ENCODE measurements at regions not wholly inside any gene's neighbourhood (a gene's known extent, or its start where the extent isn't known, plus 50 kb on each side); places are given as distances from the start of the nearest gene placed in this dataset.
"Not testable (repeated sequence)": the region's sequence is repeated elsewhere in the genome, so short reads cannot be mapped to it uniquely, and the experiment has no call there.

DNA sequence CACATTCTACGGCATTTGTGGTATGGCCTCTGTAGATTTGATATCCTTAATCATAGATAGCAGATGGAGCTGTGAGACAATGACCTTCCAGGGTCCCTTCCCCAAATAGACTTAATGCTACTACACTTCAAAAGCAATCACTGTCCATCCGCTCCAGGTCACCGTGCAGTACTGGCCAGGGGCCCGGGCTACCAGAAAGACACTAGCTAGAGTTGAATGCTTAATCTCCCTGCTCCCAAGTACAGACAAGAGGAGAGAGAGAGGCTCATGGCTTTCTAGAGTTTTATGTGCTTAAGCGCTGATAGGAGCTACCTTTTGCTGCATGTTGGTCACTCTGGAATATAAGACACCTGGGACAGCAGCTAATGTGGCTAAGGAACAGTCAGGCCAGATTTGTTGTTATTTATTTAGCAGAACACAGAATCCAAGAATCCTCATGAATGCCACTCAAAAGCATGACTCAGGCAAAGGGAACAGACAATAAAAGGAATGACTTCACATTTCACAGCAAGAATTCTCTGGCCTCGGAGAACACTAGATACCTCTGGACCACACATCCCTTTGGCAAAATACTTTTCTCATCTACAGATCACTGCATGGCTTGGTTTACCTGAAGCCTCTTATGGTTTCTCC is 165.0 kb downstream of the LACC1 start:
- Mint-ChIP-seq H3K36me3 (ENCODE audit: insufficient read depth) (no peaks in the 10 kb centered on the region), H3K9me3 (no peaks in the 10 kb centered on the region), H3K4me3 (no peak overlapping the region), H3K27me3 (peaks cover 45 to 50% of the 10 kb centered on the region in 2 donors), H3K27ac (no peak overlapping the region), H3K4me1 (ENCODE audit: low read depth in 2 of 2) (no peaks in the 10 kb centered on the region)
- ATAC-seq (replicated peaks), result no peak
- DNase-seq, result no peak

DNA sequence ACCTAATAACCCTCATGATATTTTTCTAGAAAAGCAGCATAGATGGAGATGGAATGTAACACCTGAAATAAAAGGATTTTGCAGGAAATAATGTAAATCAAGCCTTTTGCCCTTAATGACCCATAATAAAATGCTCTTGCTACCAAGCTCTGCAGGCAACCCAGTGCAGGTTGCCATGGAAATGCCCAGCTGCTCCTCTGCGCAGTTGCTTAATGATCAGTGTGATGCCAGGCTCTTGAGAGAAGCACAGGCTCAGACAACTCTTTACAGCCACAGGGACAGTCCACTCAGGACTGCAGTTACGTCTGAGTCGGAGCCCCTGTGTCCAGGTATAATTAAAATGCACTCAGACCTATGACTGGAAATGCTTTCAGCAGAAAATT is 165.5 kb downstream of the LACC1 start:
- H3K27ac Mint-ChIP-seq, result no peak overlapping the region

GRCh38 chr13:44046428-44046827 is 166.7 kb downstream of the LACC1 start:
- Mint-ChIP-seq H3K9me3 (no peaks in the 10 kb centered on the region), H3K36me3 (ENCODE audit: insufficient read depth) (no peaks in the 10 kb centered on the region), H3K27me3 (peaks cover 45% of the 10 kb centered on the region in 2 donors), H3K4me1 (ENCODE audit: low read depth in 2 of 2) (no peaks in the 10 kb centered on the region), H3K4me3 (no peak overlapping the region), H3K27ac (no peak overlapping the region)
- ATAC-seq (replicated peaks) (no peak), DNase-seq (no peak)

More for the DNA sequence above, 165.5 kb downstream of the LACC1 start:
- no peak for ATAC-seq (replicated peaks)
- no peaks in the 10 kb centered on the region for H3K4me1 Mint-ChIP-seq (ENCODE audit: low read depth in 2 of 2)
- DNase-seq, result no peak
- H3K36me3 Mint-ChIP-seq (ENCODE audit: insufficient read depth), result no peaks in the 10 kb centered on the region
- no peaks in the 10 kb centered on the region for H3K9me3 Mint-ChIP-seq
- H3K4me3 Mint-ChIP-seq, result no peak overlapping the region
- H3K27me3 Mint-ChIP-seq, result peaks cover 45 to 50% of the 10 kb centered on the region in 2 donors

- H3K4me3 Mint-ChIP-seq, result no peak overlapping the region
- no peak overlapping the region for H3K27ac Mint-ChIP-seq
- ATAC-seq (replicated peaks), result no peak
- no peaks in the 10 kb centered on the region for H3K36me3 Mint-ChIP-seq (ENCODE audit: insufficient read depth)
- no peaks in the 10 kb centered on the region for H3K9me3 Mint-ChIP-seq
- DNase-seq, result no peak
- H3K27me3 Mint-ChIP-seq, result peaks cover 55 to 58% of the 10 kb centered on the region in 2 donors
- no peaks in the 10 kb centered on the region for H3K4me1 Mint-ChIP-seq (ENCODE audit: low read depth in 2 of 2)
These were observed 168.6 kb downstream of the LACC1 start for GRCh38 chr13:44048326-44048725.

DNA sequence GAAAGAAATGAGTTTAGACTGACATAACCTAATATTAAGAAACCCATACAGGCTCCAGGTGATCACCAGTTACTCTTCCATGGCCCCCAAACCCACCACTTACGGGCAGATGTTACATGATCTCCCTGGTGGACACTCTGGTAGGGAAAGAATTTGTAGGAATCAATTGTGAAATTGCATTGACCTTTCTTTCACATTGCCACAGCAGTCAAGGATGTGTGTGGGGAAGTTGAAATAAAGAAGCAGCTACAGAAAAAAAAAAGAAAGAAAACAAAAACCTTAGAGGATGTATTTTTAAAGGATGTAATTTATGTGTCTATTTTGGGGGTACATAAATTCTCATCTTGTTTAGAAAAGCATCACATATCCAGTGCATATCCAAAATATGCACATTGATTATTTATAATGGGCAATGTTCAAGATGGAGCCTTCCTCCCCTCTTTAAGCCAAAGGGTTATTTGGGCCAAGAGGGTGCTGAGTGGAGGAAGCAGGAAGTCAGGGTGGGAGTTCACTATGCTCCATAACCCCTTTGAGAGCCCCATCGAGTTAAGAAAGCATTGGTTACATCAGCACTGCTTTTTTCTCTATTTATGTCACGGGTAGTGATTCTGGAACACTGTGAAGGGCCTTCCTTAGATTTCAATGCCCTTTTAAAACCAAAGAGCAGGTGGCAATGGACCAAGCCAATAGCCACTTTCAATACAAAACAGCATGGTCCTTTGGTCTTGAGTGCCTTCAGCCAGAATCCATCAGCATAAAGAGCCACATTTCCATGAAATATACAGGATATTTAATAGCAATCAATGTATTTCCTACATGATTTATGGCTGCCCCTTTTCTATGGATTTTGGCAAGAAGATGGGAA is 169.6 kb downstream of the LACC1 start:
- H3K4me1 Mint-ChIP-seq (ENCODE audit: low read depth in 2 of 2), result no peaks in the 10 kb centered on the region
- peaks cover 64 to 68% of the 10 kb centered on the region in 2 donors for H3K27me3 Mint-ChIP-seq
- no peak overlapping the region for H3K27ac Mint-ChIP-seq
- H3K4me3 Mint-ChIP-seq, result no peak overlapping the region
- H3K36me3 Mint-ChIP-seq (ENCODE audit: insufficient read depth), result no peaks in the 10 kb centered on the region
- ATAC-seq (replicated peaks) (no peak), DNase-seq (no peak)
- H3K9me3 Mint-ChIP-seq, result no peaks in the 10 kb centered on the region

DNA sequence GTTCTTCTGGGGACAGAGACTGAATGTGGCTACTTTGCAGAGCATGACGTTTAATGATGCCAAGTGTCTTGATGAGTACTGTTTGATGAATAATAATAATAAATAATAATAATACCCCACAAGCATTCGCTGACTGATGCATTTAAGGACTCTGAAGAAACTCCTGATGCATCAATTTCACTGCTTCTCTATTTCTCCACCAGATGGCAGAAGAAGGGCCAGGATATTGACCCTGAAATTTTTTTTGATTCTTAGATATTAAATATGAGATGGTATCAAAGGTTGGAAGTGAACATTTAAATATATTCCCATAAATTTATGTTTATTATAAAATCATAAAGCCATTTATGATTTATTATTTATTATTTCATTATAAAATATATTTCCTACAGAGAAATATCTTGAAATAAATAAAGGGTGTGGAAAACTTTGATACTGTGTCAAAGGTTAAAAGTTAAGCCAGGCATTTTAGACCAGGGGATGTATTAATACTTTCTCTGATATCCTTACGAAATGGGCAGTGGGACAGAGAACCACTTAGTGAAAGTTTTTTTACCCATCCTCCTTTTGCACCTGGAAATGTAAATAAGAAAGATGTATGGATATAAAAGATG is 170.9 kb downstream of the LACC1 start:
- DNase-seq (peak; percentile 3 to 6 (median 5)), ATAC-seq (replicated peaks) (no peak)
- peaks cover 70 to 75% of the 10 kb centered on the region in 2 donors for H3K27me3 Mint-ChIP-seq
- H3K27ac Mint-ChIP-seq, result no peak overlapping the region
- H3K4me1 Mint-ChIP-seq (ENCODE audit: low read depth in 2 of 2), result peaks cover 3 to 5% of the 10 kb centered on the region in 2 donors
- H3K4me3 Mint-ChIP-seq, result no peak overlapping the region
- H3K9me3 Mint-ChIP-seq, result no peaks in the 10 kb centered on the region
- no peaks in the 10 kb centered on the region for H3K36me3 Mint-ChIP-seq (ENCODE audit: insufficient read depth)

GRCh38 chr13:44051405-44051804 is 171.7 kb downstream of the LACC1 start:
- ATAC-seq (replicated peaks) (no peak), DNase-seq (no peak)
- peaks cover 66 to 73% of the 10 kb centered on the region in 2 donors for H3K27me3 Mint-ChIP-seq
- H3K4me1 Mint-ChIP-seq (ENCODE audit: low read depth in 2 of 2), result peaks cover 3 to 9% of the 10 kb centered on the region in 2 donors
- H3K27ac Mint-ChIP-seq, result no peak overlapping the region
- no peaks in the 10 kb centered on the region for H3K9me3 Mint-ChIP-seq
- H3K4me3 Mint-ChIP-seq, result no peak overlapping the region
- no peaks in the 10 kb centered on the region for H3K36me3 Mint-ChIP-seq (ENCODE audit: insufficient read depth)

GRCh38 chr13:44051918-44052675 is 172.4 kb downstream of the LACC1 start:
- no peaks in the 10 kb centered on the region for H3K36me3 Mint-ChIP-seq (ENCODE audit: insufficient read depth)
- H3K9me3 Mint-ChIP-seq, result no peaks in the 10 kb centered on the region
- H3K4me1 Mint-ChIP-seq (ENCODE audit: low read depth in 2 of 2), result peaks cover 3 to 9% of the 10 kb centered on the region in 2 donors
- peaks cover 59 to 68% of the 10 kb centered on the region in 2 donors for H3K27me3 Mint-ChIP-seq
- ATAC-seq (replicated peaks) (no peak), DNase-seq (no peak)
- H3K27ac Mint-ChIP-seq, result no peak overlapping the region
- H3K4me3 Mint-ChIP-seq, result no peak overlapping the region

GRCh38 chr13:44052780-44053184 is 173.1 kb downstream of the LACC1 start:
- DNase-seq (no peak), ATAC-seq (replicated peaks) (no peak)
- H3K4me3 Mint-ChIP-seq, result no peak overlapping the region
- H3K9me3 Mint-ChIP-seq, result no peaks in the 10 kb centered on the region
- H3K27ac Mint-ChIP-seq, result no peak overlapping the region
- peaks cover 52 to 68% of the 10 kb centered on the region in 2 donors for H3K27me3 Mint-ChIP-seq
- H3K36me3 Mint-ChIP-seq (ENCODE audit: insufficient read depth), result no peaks in the 10 kb centered on the region
- peaks cover 3 to 9% of the 10 kb centered on the region in 2 donors for H3K4me1 Mint-ChIP-seq (ENCODE audit: low read depth in 2 of 2)

- no peak for DNase-seq
- ATAC-seq (replicated peaks), result no peak
- Mint-ChIP-seq H3K4me3 (no peak overlapping the region), H3K27ac (no peak overlapping the region), H3K9me3 (no peaks in the 10 kb centered on the region), H3K27me3 (peaks cover 48 to 68% of the 10 kb centered on the region in 2 donors), H3K4me1 (ENCODE audit: low read depth in 2 of 2) (peaks cover 3 to 9% of the 10 kb centered on the region in 2 donors), H3K36me3 (ENCODE audit: insufficient read depth) (no peaks in the 10 kb centered on the region)
These were observed 173.5 kb downstream of the LACC1 start for GRCh38 chr13:44053208-44053607.

GRCh38 chr13:44054525-44054924 is 174.8 kb downstream of the LACC1 start:
- Mint-ChIP-seq H3K27me3 (peaks cover 38 to 58% of the 10 kb centered on the region in 2 donors), H3K4me3 (no peak overlapping the region), H3K27ac (no peak overlapping the region), H3K4me1 (ENCODE audit: low read depth in 2 of 2) (peaks cover 3 to 9% of the 10 kb centered on the region in 2 donors), H3K9me3 (no peaks in the 10 kb centered on the region), H3K36me3 (ENCODE audit: insufficient read depth) (no peaks in the 10 kb centered on the region)
- ATAC-seq (replicated peaks) (no peak), DNase-seq (no peak)

GRCh38 chr13:44055681-44056080 is 176.0 kb downstream of the LACC1 start:
- H3K9me3 Mint-ChIP-seq; H3K27ac Mint-ChIP-seq; H3K36me3 Mint-ChIP-seq (ENCODE audit: insufficient read depth); DNase-seq; ATAC-seq (replicated peaks); H3K4me3 Mint-ChIP-seq; H3K4me1 Mint-ChIP-seq (ENCODE audit: low read depth in 2 of 2): not testable (repeated sequence)
- peaks cover 38 to 69% of the 10 kb centered on the region in 2 donors for H3K27me3 Mint-ChIP-seq

- Mint-ChIP-seq H3K27ac (no peak overlapping the region), H3K4me3 (no peak overlapping the region), H3K9me3 (no peaks in the 10 kb centered on the region), H3K27me3 (peaks cover 29 to 60% of the 10 kb centered on the region in 2 donors), H3K36me3 (ENCODE audit: insufficient read depth) (no peaks in the 10 kb centered on the region), H3K4me1 (ENCODE audit: low read depth in 2 of 2) (peaks cover 3 to 9% of the 10 kb centered on the region in 2 donors)
- no peak for ATAC-seq (replicated peaks)
- no peak for DNase-seq
These were observed 178.4 kb downstream of the LACC1 start for GRCh38 chr13:44058067-44058466.

Measured in effector memory CD8-positive, alpha-beta T cell (primary cell).